HepG2 (cell line): ENCODE measurements at regions not wholly inside any gene's neighbourhood (a gene's known extent, or its start where the extent isn't known, plus 50 kb on each side); places are given as distances from the start of the nearest gene placed in this dataset.

Source experiments
- ATAC-seq: fragments of 200-7000 bp; cut with Tn5 transposase; 3 replicates; pipeline ENCODE4 v1.9.1; 2020; ENCODE audit warnings: mild to moderate bottlenecking, moderate library complexity
- BruUV-seq: library from RNA; stranded (reverse); fragments of 400-500 nt; replicated peaks from 2 replicates; lab custom pipeline; 2021; lab: Mats Ljungman, UMichigan
- CTCF ChIA-PET: fragments of 300-600 bp; formaldehyde crosslinking; extraction: SDS; loops from one replicate; lab custom pipeline; 2021; ENCODE audit warnings: low total read pairs, inconsistent platforms, low intra/inter-chr PET ratio; lab: Yijun Ruan, JAX
- POLR2A ChIA-PET: fragments of 350-600 bp; sonication (Branson Sonifier 250); formaldehyde crosslinking; loops from one replicate; lab custom pipeline; 2020; ENCODE audit warnings: antibody characterized with exemption, inconsistent platforms; lab: Yijun Ruan, JAX
- DNase-seq: peaks from one replicate; pipeline ENCODE4 v3.0.0-alpha.2; 2015; ENCODE audit warnings: low spot score
- FAIRE-seq: peaks from 3 replicates; lab custom pipeline; 2011; peaks lifted over from hg19 to GRCh38; lab: Jason Lieb, UNC
- H2AFZ ChIP-seq: one replicate; pipeline ENCODE4 v1.6.1; 2011; ENCODE audit warnings: low read length, inconsistent platforms
- H3K27ac ChIP-seq: fragments of 300-600 bp; 3 replicates; pipeline ENCODE4 v1.8.0; 2011; ENCODE audit warnings: mixed run types, mild to moderate bottlenecking, mixed read lengths, low read length, inconsistent platforms; ENCODE audit not compliant: insufficient read depth; ENCODE audit errors: extremely low read length
- H3K27me3 ChIP-seq, 2 experiments: fragments of 200-600 bp in 1 of 2; 2 replicates in 1 of 2; 3 replicates in 1 of 2; pipeline versions ENCODE4 v1.6.0 to v1.8.0; 2011; ENCODE audit warnings: low read length in 2 of 2, mild to moderate bottlenecking in 2 of 2, moderate library complexity in 2 of 2, inconsistent platforms in 1 of 2; ENCODE audit not compliant: insufficient read depth in 2 of 2, control insufficient read depth in 1 of 2
- H3K36me3 ChIP-seq, 2 experiments: fragments of 200-600 bp in 1 of 2; replicated peaks in 1 of 2; 2 replicates in 1 of 2; 3 replicates in 1 of 2; pipeline versions ENCODE4 v1.5.1 to v1.8.0; 2011; ENCODE audit warnings: low read length in 2 of 2, inconsistent platforms in 1 of 2; ENCODE audit not compliant: insufficient read depth in 2 of 2, control insufficient read depth in 1 of 2
- H3K4me1 ChIP-seq: 2 replicates; pipeline ENCODE4 v1.5.1; 2012; ENCODE audit warnings: low read length, inconsistent platforms; ENCODE audit not compliant: insufficient read depth
- H3K4me2 ChIP-seq: 2 replicates; pipeline ENCODE4 v1.6.0; 2011; ENCODE audit warnings: low read depth, low read length, inconsistent platforms
- H3K4me3 ChIP-seq, 3 experiments: fragments of 200-600 bp in 1 of 3; sonication (generic), shearing (Covaris generic) in 1 of 3; replicated peaks in 1 of 3; 2 replicates each; pipeline ENCODE4 v1.5.1; 2011 to 2016; ENCODE audit warnings: low read length in 3 of 3, inconsistent platforms in 2 of 3, low read depth in 2 of 3, mild to moderate bottlenecking in 2 of 3, control low read depth in 1 of 3, mixed read lengths in 1 of 3; ENCODE audit not compliant: insufficient read depth in 1 of 3
- H3K79me2 ChIP-seq: one replicate; pipeline ENCODE4 v1.6.1; 2011; ENCODE audit warnings: low read length, inconsistent platforms; ENCODE audit not compliant: insufficient read depth
- H3K9ac ChIP-seq: 2 replicates; pipeline ENCODE4 v1.6.0; 2011; ENCODE audit warnings: mild to moderate bottlenecking, low read depth, low read length, inconsistent platforms; ENCODE audit not compliant: insufficient read depth
- H3K9me3 ChIP-seq: 2 replicates; pipeline ENCODE4 v1.5.1; 2012; ENCODE audit warnings: mild to moderate bottlenecking, low read length
- H4K20me1 ChIP-seq: 2 replicates; pipeline ENCODE4 v1.6.0; 2011; ENCODE audit warnings: inconsistent platforms, mild to moderate bottlenecking, low read length, moderate library complexity; ENCODE audit not compliant: insufficient read depth
- HDAC6 ChIP-seq: fragments of 200-600 bp; sonication (generic); IDR thresholded peaks from 2 replicates; pipeline ENCODE4 v1.7.0; 2017; ENCODE audit warnings: mild to moderate bottlenecking, antibody characterized with exemption, low read length, low read depth
- HOXA5 ChIP-seq: sonication (generic); formaldehyde crosslinking; IDR thresholded peaks from 2 replicates; pipeline ENCODE4 v1.4.0; 2020; ENCODE audit warnings: missing genetic modification reagents
- ISL2 ChIP-seq: sonication (generic); formaldehyde crosslinking; IDR thresholded peaks from 2 replicates; pipeline ENCODE4 v1.5.0; 2020; ENCODE audit warnings: missing genetic modification reagents
- MXD4 ChIP-seq: IDR thresholded peaks from 2 replicates; pipeline ENCODE4 v1.6.1; 2016; ENCODE audit warnings: mild to moderate bottlenecking, missing biosample characterization, missing genetic modification reagents
- MZF1 ChIP-seq: sonication (generic); formaldehyde crosslinking; IDR thresholded peaks from 2 replicates; pipeline ENCODE4 v1.8.1; 2023; ENCODE audit warnings: mild to moderate bottlenecking, missing genetic modification reagents, borderline replicate concordance
- NFE2L1 ChIP-seq: sonication (generic); formaldehyde crosslinking; IDR thresholded peaks from 2 replicates; pipeline ENCODE4 v1.4.0; 2020; ENCODE audit warnings: missing genetic modification reagents, mild to moderate bottlenecking, borderline replicate concordance
- NFYC ChIP-seq: IDR thresholded peaks from 2 replicates; pipeline ENCODE4 v1.6.1; 2016; ENCODE audit warnings: missing genetic modification reagents, missing compliant biosample characterization
- RAD21 ChIP-seq: fragments of 450-650 bp; formaldehyde crosslinking; IDR thresholded peaks from 2 replicates; pipeline ENCODE4 v1.5.0; 2020; ENCODE audit warnings: mild to moderate bottlenecking
- REXO4 ChIP-seq: sonication (generic); formaldehyde crosslinking; IDR thresholded peaks from 2 replicates; pipeline ENCODE4 v1.8.0; 2022; ENCODE audit warnings: missing genetic modification reagents, mild to moderate bottlenecking, borderline replicate concordance
- TBP ChIP-seq: sonication (generic); formaldehyde crosslinking; IDR thresholded peaks from 2 replicates; pipeline ENCODE4 v1.5.0; 2020; ENCODE audit warnings: missing genetic modification reagents
- ZC3H4 ChIP-seq: sonication (generic); formaldehyde crosslinking; IDR thresholded peaks from 2 replicates; pipeline ENCODE4 v1.4.0; 2020; ENCODE audit warnings: missing genetic modification reagents, borderline replicate concordance
- ZNF7 ChIP-seq: IDR thresholded peaks from 2 replicates; pipeline ENCODE4 v1.6.1; 2016; ENCODE audit warnings: missing biosample characterization, missing genetic modification reagents
- ZNF770 ChIP-seq: sonication (generic); formaldehyde crosslinking; IDR thresholded peaks from 2 replicates; pipeline ENCODE4 v1.5.0; 2020; ENCODE audit warnings: mild to moderate bottlenecking, missing genetic modification reagents
- WGBS: methylation state at CpG from one replicate; pipeline ENCODE4 v1.1.6; 2017; ENCODE audit warnings: low lambda C conversion rate; 5-methylcytosine and 5-hydroxymethylcytosine counted together
- in situ Hi-C: cut with HindIII; loops from 2 replicates; pipeline ENCODE4 v1.10.0; 2017; ENCODE audit warnings: low pct_unique_long_range_greater_than_20kb; ENCODE audit not compliant: extremely low pct_ligation_motif_present
- intact Hi-C: fragments of 100-400 bp; cut with micrococcal nuclease; formaldehyde crosslinking; loops from one replicate; pipeline ENCODE4 v1.10.0; 2022; ENCODE audit not compliant: unreplicated experiment
- TF ChIP-seq, protein P1 (sequence below), 2 experiments: sonication (generic) in 1 of 2; formaldehyde crosslinking in 1 of 2; IDR thresholded peaks; 2 replicates each; pipeline versions ENCODE4 v1.4.0 to v1.6.1; 2018 to 2020; ENCODE audit warnings: missing genetic modification reagents in 2 of 2, borderline replicate concordance in 1 of 2, low read depth in 1 of 2, mild to moderate bottlenecking in 1 of 2, missing biosample characterization in 1 of 2

DNA sequence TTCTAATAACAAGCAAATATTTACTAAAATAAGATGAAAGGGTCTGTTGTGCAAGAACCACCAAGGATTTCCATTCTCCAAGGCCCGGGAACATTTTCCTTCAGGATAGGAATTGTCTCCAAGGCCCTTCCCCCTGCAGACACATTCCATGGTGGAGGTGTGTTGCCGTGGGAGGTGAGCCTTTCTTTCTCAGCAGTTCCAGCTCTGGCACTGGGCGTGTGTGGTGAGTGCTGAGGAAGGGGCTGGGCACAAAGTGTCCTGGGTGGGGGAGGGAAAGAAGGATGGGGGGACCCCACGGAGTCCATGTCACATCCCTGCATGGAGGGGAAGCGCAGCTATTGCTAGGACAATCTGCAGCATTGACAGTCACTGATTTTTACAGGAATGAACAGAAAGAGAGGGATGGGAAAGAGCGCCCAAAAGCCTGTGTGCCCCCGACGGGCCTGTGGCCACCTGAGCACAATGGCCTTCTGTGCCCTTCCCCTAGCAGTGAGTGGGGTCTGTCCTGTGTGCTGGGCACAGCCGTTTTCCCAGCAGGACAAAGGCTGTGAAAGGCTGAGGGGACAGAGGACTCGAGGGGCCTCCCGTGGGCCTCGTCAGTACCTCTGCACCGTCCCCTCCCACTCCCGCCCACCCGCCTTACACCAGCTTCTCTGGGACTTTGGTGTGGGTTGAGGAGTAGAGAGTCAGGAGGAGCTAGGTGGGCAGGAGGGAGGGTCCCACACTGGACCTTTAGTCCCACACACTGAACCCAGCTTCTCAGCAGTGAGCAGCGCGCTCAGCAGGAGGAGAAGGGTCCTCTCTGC, 79.8 kb downstream of the PTGR3 start:
- Histone ChIP-seq H3K36me3 (no peaks in the 10 kb centered on the region), H3K27me3 (peaks cover 0 to 37% of the 10 kb centered on the region in 2 experiments; a peak in 4 of 5 replicates), H4K20me1 (no peaks in the 10 kb centered on the region), H3K4me2 (no peak overlapping the region), H3K27ac (no peak overlapping the region), H3K4me1 (peaks cover 31% of the 10 kb centered on the region), H3K4me3 (no peak overlapping the region), H3K9ac (no peak overlapping the region), H2AFZ (no peak overlapping the region), H3K9me3 (no peaks in the 10 kb centered on the region), H3K79me2 (no peaks in the 10 kb centered on the region)
- CTCF ChIA-PET: no interaction called here
- BruUV-seq: no TSS peak
- ATAC-seq: no peak
- no peak for FAIRE-seq
- intact Hi-C loops (no loop called here), in situ Hi-C loops (no loop called here)
- no peak for DNase-seq
- POLR2A ChIA-PET: no interaction called here
- WGBS: 48% methylated on average over 15 of the region's 17 CpGs
- TF ChIP-seq MXD4 (CRISPR knock-in tag): no peak
- no peak for TF ChIP-seq ISL2 (CRISPR knock-in tag)

GRCh38 chr18:75128051-75128605, 80.8 kb downstream of the PTGR3 start:
- no peak overlapping the region for H3K4me3 ChIP-seq
- no peak for FAIRE-seq
- H2AFZ ChIP-seq: no peak overlapping the region
- CTCF ChIA-PET: no interaction called here
- WGBS: 65% methylated on average over 7 of the region's 7 CpGs
- H3K27ac ChIP-seq: no peak overlapping the region
- H3K4me1 ChIP-seq: peaks cover 31% of the 10 kb centered on the region
- H3K36me3 ChIP-seq: no peaks in the 10 kb centered on the region
- H3K9ac ChIP-seq: no peak overlapping the region
- H3K9me3 ChIP-seq: no peaks in the 10 kb centered on the region
- in situ Hi-C loops: no loop called here
- peaks cover 0 to 35% of the 10 kb centered on the region in 2 experiments; a peak in 3 of 5 replicates for H3K27me3 ChIP-seq
- no peak for ATAC-seq
- intact Hi-C loops: no loop called here
- DNase-seq: no peak
- no peaks in the 10 kb centered on the region for H4K20me1 ChIP-seq
- no peaks in the 10 kb centered on the region for H3K79me2 ChIP-seq
- POLR2A ChIA-PET: no interaction called here
- no TSS peak for BruUV-seq
- peak overlapping the region; percentile 39; the same call in 1 of the 2 replicates for H3K4me2 ChIP-seq
- TF ChIP-seq NFE2L1 (CRISPR knock-in tag) (no peak), RAD21 (CRISPR knock-in tag) (no peak), MZF1 (CRISPR knock-in tag) (no peak), HDAC6 (no peak), ZNF7 (CRISPR knock-in tag) (no peak), HOXA5 (CRISPR knock-in tag) (no peak), ZNF770 (CRISPR knock-in tag) (no peak), REXO4 (CRISPR knock-in tag) (no peak), TBP (CRISPR knock-in tag) (no peak), NFYC (no peak), ZC3H4 (CRISPR knock-in tag) (no peak)
- TF ChIP-seq, protein P1, sequence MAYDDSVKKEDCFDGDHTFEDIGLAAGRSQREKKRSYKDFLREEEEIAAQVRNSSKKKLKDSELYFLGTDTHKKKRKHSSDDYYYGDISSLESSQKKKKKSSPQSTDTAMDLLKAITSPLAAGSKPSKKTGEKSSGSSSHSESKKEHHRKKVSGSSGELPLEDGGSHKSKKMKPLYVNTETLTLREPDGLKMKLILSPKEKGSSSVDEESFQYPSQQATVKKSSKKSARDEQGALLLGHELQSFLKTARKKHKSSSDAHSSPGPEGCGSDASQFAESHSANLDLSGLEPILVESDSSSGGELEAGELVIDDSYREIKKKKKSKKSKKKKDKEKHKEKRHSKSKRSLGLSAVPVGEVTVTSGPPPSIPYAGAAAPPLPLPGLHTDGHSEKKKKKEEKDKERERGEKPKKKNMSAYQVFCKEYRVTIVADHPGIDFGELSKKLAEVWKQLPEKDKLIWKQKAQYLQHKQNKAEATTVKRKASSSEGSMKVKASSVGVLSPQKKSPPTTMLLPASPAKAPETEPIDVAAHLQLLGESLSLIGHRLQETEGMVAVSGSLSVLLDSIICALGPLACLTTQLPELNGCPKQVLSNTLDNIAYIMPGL (CRISPR knock-in tag; IDR thresholded peaks at IDR 0.05; ENCODE audit: borderline replicate concordance in 1 of 2, low read depth in 1 of 2): no peak
